CD14-positive monocyte (primary cell): ENCODE measurements at regions not wholly inside any gene's neighbourhood (a gene's known extent, or its start where the extent isn't known, plus 50 kb on each side); places are given as distances from the start of the nearest gene placed in this dataset.

ENCODE experiments used
- DNase-seq, 3 donors: peaks; one replicate each; pipeline ENCODE4 v3.0.0-alpha.2; 2011 to 2022
- H2AFZ ChIP-seq: 2 replicates; pipeline ENCODE4 v1.6.0; 2012; ENCODE audit warnings: mild to moderate bottlenecking, low read depth, low read length, inconsistent platforms; ENCODE audit not compliant: insufficient read depth, poor library complexity, severe bottlenecking
- H3K27ac ChIP-seq, 2 donors: 1 replicate in 1 of 2; 2 replicates in 1 of 2; pipeline ENCODE4 v1.5.1; 2012 to 2013; ENCODE audit warnings: low read length in 2 of 2, control low read depth in 1 of 2, inconsistent platforms in 1 of 2, low read depth in 1 of 2, mild to moderate bottlenecking in 1 of 2
- H3K27me3 ChIP-seq, 2 donors: one replicate each; pipeline versions ENCODE4 v1.6.0 to v1.6.1; 2011 to 2013; ENCODE audit warnings: low read length in 2 of 2; ENCODE audit not compliant: control insufficient read depth in 2 of 2, insufficient read depth in 2 of 2
- H3K36me3 ChIP-seq, 2 donors: replicated peaks in 1 of 2; 1 replicate in 1 of 2; 2 replicates in 1 of 2; pipeline versions ENCODE4 v1.5.1 to v1.6.1; 2012 to 2013; ENCODE audit warnings: low read length in 2 of 2, control low read depth in 1 of 2, inconsistent platforms in 1 of 2, mild to moderate bottlenecking in 1 of 2; ENCODE audit not compliant: insufficient read depth in 2 of 2, control insufficient read depth in 1 of 2
- H3K4me1 ChIP-seq, 2 donors: 1 replicate in 1 of 2; 2 replicates in 1 of 2; pipeline versions ENCODE4 v1.5.1 to v1.6.1; 2012 to 2013; ENCODE audit warnings: low read length in 2 of 2, control low read depth in 1 of 2, inconsistent platforms in 1 of 2, mild to moderate bottlenecking in 1 of 2, moderate library complexity in 1 of 2; ENCODE audit not compliant: insufficient read depth in 2 of 2, control insufficient read depth in 1 of 2
- H3K4me2 ChIP-seq: replicated peaks from 2 replicates; pipeline ENCODE3; 2012; ENCODE audit warnings: low read length, moderate library complexity, mild to moderate bottlenecking; ENCODE audit not compliant: poor library complexity, severe bottlenecking; ENCODE audit errors: extremely low read depth
- H3K4me3 ChIP-seq, 3 experiments: fragments of 200-600 bp in 1 of 3; sonication (generic) in 1 of 3; replicated peaks in 1 of 3; 1 replicate in 2 of 3; 2 replicates in 1 of 3; pipeline ENCODE4 v1.5.1; 2011 to 2013; ENCODE audit warnings: low read length in 3 of 3, mild to moderate bottlenecking in 3 of 3, control low read depth in 2 of 3, low read depth in 2 of 3, inconsistent platforms in 1 of 3, moderate library complexity in 1 of 3
- H3K79me2 ChIP-seq: 2 replicates; pipeline ENCODE4 v1.6.0; 2012; ENCODE audit warnings: mild to moderate bottlenecking, control low read depth, inconsistent platforms, low read length, moderate library complexity; ENCODE audit not compliant: insufficient read depth
- H3K9ac ChIP-seq: 2 replicates; pipeline ENCODE4 v1.6.0; 2017; ENCODE audit warnings: low read length, mild to moderate bottlenecking; ENCODE audit not compliant: insufficient read depth, poor library complexity, severe bottlenecking
- H3K9me3 ChIP-seq, 2 donors: replicated peaks in 1 of 2; 1 replicate in 1 of 2; 2 replicates in 1 of 2; pipeline versions ENCODE4 v1.5.1 to v1.6.1; 2012 to 2013; ENCODE audit warnings: low read length in 2 of 2, control low read depth in 1 of 2; ENCODE audit not compliant: control insufficient read depth in 1 of 2, insufficient read depth in 1 of 2
- H4K20me1 ChIP-seq: 2 replicates; pipeline ENCODE4 v1.6.0; 2012; ENCODE audit warnings: mild to moderate bottlenecking, low read length, control low read depth, moderate library complexity; ENCODE audit not compliant: insufficient read depth
- H3K27ac Mint-ChIP-seq, 7 donors: one replicate each; pipeline ENCODE4 v1.8.0; 2020; ENCODE audit warnings: mild to moderate bottlenecking in 7 of 7, mixed read lengths in 7 of 7, moderate library complexity in 6 of 7, inconsistent platforms in 2 of 7
- H3K27me3 Mint-ChIP-seq, 3 donors: one replicate each; pipeline ENCODE4 v1.8.0; 2021 to 2022; ENCODE audit warnings: low read depth in 3 of 3, mild to moderate bottlenecking in 3 of 3, mixed read lengths in 3 of 3, moderate library complexity in 3 of 3, inconsistent platforms in 1 of 3
- H3K36me3 Mint-ChIP-seq, 2 donors: one replicate each; pipeline ENCODE4 v1.8.0; 2020; ENCODE audit warnings: mixed read lengths in 2 of 2, inconsistent platforms in 1 of 2, mild to moderate bottlenecking in 1 of 2
- H3K4me1 Mint-ChIP-seq: one replicate; pipeline ENCODE4 v1.8.0; 2020; ENCODE audit warnings: mild to moderate bottlenecking, mixed read lengths
- H3K4me3 Mint-ChIP-seq, 2 donors: one replicate each; pipeline ENCODE4 v1.8.0; 2020; ENCODE audit warnings: mild to moderate bottlenecking in 2 of 2, mixed read lengths in 2 of 2, moderate library complexity in 1 of 2
- H3K9me3 Mint-ChIP-seq, 7 donors: one replicate each; pipeline ENCODE4 v1.8.0; 2020 to 2022; ENCODE audit warnings: mixed read lengths in 7 of 7, mild to moderate bottlenecking in 6 of 7, moderate library complexity in 6 of 7, inconsistent platforms in 2 of 7
- CTCF ChIP-seq: fragments of 200-600 bp; IDR thresholded peaks from one replicate; pipeline ENCODE4 v1.8.0; 2022; ENCODE audit warnings: antibody characterized with exemption, mild to moderate bottlenecking
- WGBS: methylation state at CpG from one replicate; pipeline ENCODE4 v1.1.5; 2013; ENCODE audit warnings: missing lambda C conversion rate; ENCODE audit not compliant: insufficient coverage; 5-methylcytosine and 5-hydroxymethylcytosine counted together
- intact Hi-C, 2 donors: fragments of 100-400 bp; cut with micrococcal nuclease; formaldehyde crosslinking; loops; one replicate each; pipeline versions ENCODE4 v1.15.0 to v1.15.1; 2023

GRCh38 chr4:155600244-155600643 lies 66.4 kb upstream of the GUCY1A1 start:
- no peak for DNase-seq
- Histone ChIP-seq H3K9ac (no peak overlapping the region), H3K27me3 (no peaks in the 10 kb centered on the region), H3K9me3 (no peaks in the 10 kb centered on the region), H3K4me1 (no peaks in the 10 kb centered on the region), H3K4me3 (no peak overlapping the region), H3K27ac (no peak overlapping the region), H2AFZ (no peak overlapping the region), H3K36me3 (no peaks in the 10 kb centered on the region), H3K79me2 (no peaks in the 10 kb centered on the region), H3K4me2 (no peak overlapping the region), H4K20me1 (no peaks in the 10 kb centered on the region)
- TF ChIP-seq CTCF, result no peak
- Mint-ChIP-seq H3K27me3 (peaks cover 0 to 2% (median 0%) of the 10 kb centered on the region in 3 donors), H3K4me1 (no peaks in the 10 kb centered on the region), H3K27ac (no peak overlapping the region), H3K9me3 (no peaks in the 10 kb centered on the region), H3K4me3 (no peak overlapping the region), H3K36me3 (no peaks in the 10 kb centered on the region)
- no CpG with 5 or more reads among the region's 5 CpGs for WGBS
- intact Hi-C loops, result no loop called here

GRCh38 chr4:155599596-155599995 lies 67.1 kb upstream of the GUCY1A1 start:
- H4K20me1 ChIP-seq, result no peaks in the 10 kb centered on the region
- no peaks in the 10 kb centered on the region for H3K4me1 ChIP-seq
- H3K4me1 Mint-ChIP-seq, result no peaks in the 10 kb centered on the region
- H3K36me3 Mint-ChIP-seq, result no peaks in the 10 kb centered on the region
- intact Hi-C loops, result no loop called here
- no peaks in the 10 kb centered on the region for H3K79me2 ChIP-seq
- no peaks in the 10 kb centered on the region for H3K27me3 ChIP-seq
- no peak overlapping the region for H3K4me2 ChIP-seq
- no peak for TF ChIP-seq CTCF
- no peaks in the 10 kb centered on the region for H3K9me3 ChIP-seq
- H3K27me3 Mint-ChIP-seq, result peaks cover 0 to 2% (median 0%) of the 10 kb centered on the region in 3 donors
- no peak overlapping the region for H3K4me3 ChIP-seq
- no peaks in the 10 kb centered on the region for H3K9me3 Mint-ChIP-seq
- H3K36me3 ChIP-seq, result no peaks in the 10 kb centered on the region
- no peak overlapping the region for H3K9ac ChIP-seq
- DNase-seq, result no peak
- H3K27ac Mint-ChIP-seq, result no peak overlapping the region
- no peak overlapping the region for H3K27ac ChIP-seq
- H2AFZ ChIP-seq, result no peak overlapping the region
- no peak overlapping the region for H3K4me3 Mint-ChIP-seq
